ENCODE measurements at regions not wholly inside any gene's neighbourhood (a gene's known extent, or its start where the extent isn't known, plus 50 kb on each side); places are given as distances from the start of the nearest gene placed in this dataset.

GRCh38 chr18:64283059-64283458 is 134.2 kb upstream of the LINC00305 start:
- Histone ChIP-seq H3K9me3 (no peaks in the 10 kb centered on the region), H3K4me3 (no peak overlapping the region), H3K27ac (no peak overlapping the region), H3K4me1 (replicated peaks) (no peaks in the 10 kb centered on the region), H3K27me3 (replicated peaks; ENCODE audit: insufficient read depth) (no peaks in the 10 kb centered on the region), H3K36me3 (no peaks in the 10 kb centered on the region)
- 91% methylated on average over 1 of the region's 1 CpG for WGBS
- no peak for DNase-seq (ENCODE audit: low spot score)
- TF ChIP-seq CTCF (IDR thresholded peaks at IDR 0.05) = no peak
- no peak for TF ChIP-seq POLR2A (IDR thresholded peaks at IDR 0.05)
- intact Hi-C loops (cut with DNase I) = no loop called here

DNA sequence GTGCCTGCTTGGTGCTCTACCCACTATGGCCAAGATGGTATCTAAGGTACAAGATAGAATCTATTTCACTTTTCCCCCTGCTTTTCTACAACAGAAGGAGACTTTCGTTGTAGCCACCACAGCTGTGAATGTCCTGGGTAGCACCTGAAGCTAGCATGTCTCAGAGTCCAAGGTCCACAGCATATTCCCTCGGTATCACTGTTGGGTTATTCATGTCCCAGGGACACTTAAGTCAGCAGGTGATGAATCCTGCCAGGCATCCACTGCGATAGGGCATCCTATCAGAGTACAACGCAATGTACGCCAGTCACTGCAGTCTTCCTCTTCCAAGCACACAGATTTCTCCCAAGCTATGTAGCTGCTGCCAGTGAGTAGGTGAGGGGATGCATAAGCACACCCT is 129.1 kb upstream of the LINC00305 start:
- H3K27ac ChIP-seq = no peak overlapping the region
- H3K4me1 ChIP-seq (replicated peaks) = no peaks in the 10 kb centered on the region
- no peaks in the 10 kb centered on the region for H3K27me3 ChIP-seq (replicated peaks; ENCODE audit: insufficient read depth)
- WGBS = 97% methylated on average over 5 of the region's 5 CpGs
- no peak overlapping the region for H3K4me3 ChIP-seq
- TF ChIP-seq POLR2AphosphoS5 (IDR thresholded peaks at IDR 0.05) (no peak), CTCF (IDR thresholded peaks at IDR 0.05) (no peak), POLR2A (IDR thresholded peaks at IDR 0.05) (no peak)
- H3K9me3 ChIP-seq = no peaks in the 10 kb centered on the region
- no peak for DNase-seq (ENCODE audit: low spot score)
- intact Hi-C loops (cut with DNase I) = no loop called here
- H3K36me3 ChIP-seq = no peaks in the 10 kb centered on the region

DNA sequence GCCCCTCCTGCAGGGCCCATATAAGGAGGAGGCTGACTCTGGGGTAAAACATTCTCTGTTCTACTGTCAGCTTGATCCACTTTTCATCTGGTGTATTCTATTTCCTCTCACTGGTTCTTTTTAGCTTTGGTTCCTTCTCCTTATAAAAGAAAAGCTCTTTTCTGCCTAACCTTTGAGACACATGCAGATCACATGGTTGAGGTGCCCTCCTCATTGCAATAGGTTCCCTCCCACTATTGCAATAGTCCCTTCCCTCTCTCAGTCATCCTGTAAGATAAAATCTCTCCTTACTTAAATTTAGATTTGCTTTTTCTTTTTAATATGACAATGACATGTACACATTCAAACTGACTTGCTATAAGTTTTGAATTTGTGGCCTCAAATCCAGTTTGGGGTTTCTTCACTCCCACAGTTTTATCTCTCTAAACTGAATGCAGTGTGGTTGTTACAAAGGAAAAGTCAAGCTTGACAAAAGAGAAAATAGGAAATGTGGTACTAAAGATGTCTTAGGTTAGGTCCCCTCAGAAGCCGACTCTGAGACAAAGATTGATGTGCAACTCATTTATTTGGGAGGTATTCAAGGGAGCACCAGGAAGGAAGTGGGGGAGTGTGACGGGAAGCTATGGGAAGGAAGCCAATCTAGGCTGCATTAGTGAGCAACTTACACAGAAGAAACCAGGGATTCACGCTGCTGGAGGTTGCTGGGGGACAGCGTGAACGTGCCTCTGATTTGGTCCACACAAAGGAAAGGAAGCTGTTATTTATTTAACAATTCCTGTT is 127.6 kb upstream of the LINC00305 start:
- Histone ChIP-seq H3K9me3 (no peaks in the 10 kb centered on the region), H3K36me3 (no peaks in the 10 kb centered on the region), H3K27me3 (replicated peaks; ENCODE audit: insufficient read depth) (no peaks in the 10 kb centered on the region), H3K27ac (no peak overlapping the region), H3K4me3 (no peak overlapping the region), H3K4me1 (replicated peaks) (no peaks in the 10 kb centered on the region)
- 58% methylated on average over 5 of the region's 5 CpGs for WGBS
- TF ChIP-seq POLR2A (IDR thresholded peaks at IDR 0.05) = no peak
- TF ChIP-seq POLR2AphosphoS5 (IDR thresholded peaks at IDR 0.05) = no peak
- no peak for TF ChIP-seq CTCF (IDR thresholded peaks at IDR 0.05)
- intact Hi-C loops (cut with DNase I) = no loop called here
- no peak for DNase-seq (ENCODE audit: low spot score)

- Histone ChIP-seq H3K27ac (no peak overlapping the region), H3K4me1 (replicated peaks) (no peaks in the 10 kb centered on the region), H3K9me3 (no peaks in the 10 kb centered on the region), H3K4me3 (no peak overlapping the region), H3K36me3 (no peaks in the 10 kb centered on the region), H3K27me3 (replicated peaks; ENCODE audit: insufficient read depth) (no peaks in the 10 kb centered on the region)
- intact Hi-C loops (cut with DNase I) = no loop called here
- TF ChIP-seq CTCF (IDR thresholded peaks at IDR 0.05) (no peak), POLR2A (IDR thresholded peaks at IDR 0.05) (no peak), POLR2AphosphoS5 (IDR thresholded peaks at IDR 0.05) (no peak)
- DNase-seq (ENCODE audit: low spot score) = no peak
- 51% methylated on average over 3 of the region's 3 CpGs for WGBS
These were observed 126.9 kb upstream of the LINC00305 start for GRCh38 chr18:64275593-64276300.

DNA sequence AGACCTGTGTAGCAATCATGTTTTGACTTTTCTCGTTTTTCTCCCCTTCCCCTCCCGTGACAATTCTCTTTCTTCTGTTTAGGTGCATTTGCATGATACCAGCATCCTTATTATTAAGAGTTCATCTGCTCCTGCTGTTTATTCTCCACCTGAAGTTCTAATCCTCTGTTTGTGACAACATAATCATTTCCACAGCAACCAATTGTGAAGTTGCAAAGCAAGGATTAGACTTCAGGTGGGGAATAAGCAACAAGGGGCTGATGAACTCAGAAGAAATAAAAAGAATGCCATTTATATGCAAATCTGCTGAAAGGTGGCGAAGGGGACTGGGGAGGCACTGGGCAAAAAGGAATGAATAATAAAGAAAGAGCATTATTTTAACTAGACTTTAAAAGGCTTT is 124.8 kb upstream of the LINC00305 start:
- intact Hi-C loops (cut with DNase I) = no loop called here
- Histone ChIP-seq H3K36me3 (no peaks in the 10 kb centered on the region), H3K4me3 (no peak overlapping the region), H3K27me3 (replicated peaks; ENCODE audit: insufficient read depth) (no peaks in the 10 kb centered on the region), H3K4me1 (replicated peaks) (no peaks in the 10 kb centered on the region), H3K27ac (no peak overlapping the region), H3K9me3 (no peaks in the 10 kb centered on the region)
- WGBS = 65% methylated on average over 3 of the region's 3 CpGs
- DNase-seq (ENCODE audit: low spot score) = no peak
- TF ChIP-seq POLR2AphosphoS5 (IDR thresholded peaks at IDR 0.05) (no peak), CTCF (IDR thresholded peaks at IDR 0.05) (no peak), POLR2A (IDR thresholded peaks at IDR 0.05) (no peak)
